WTC11 (cell line): ENCODE measurements at regions not wholly inside any gene's neighbourhood (a gene's known extent, or its start where the extent isn't known, plus 50 kb on each side); places are given as distances from the start of the nearest gene placed in this dataset.

Source experiments
- ATAC-seq: fragments of 200-7000 bp; cut with Tn5 transposase; 2 replicates; pipeline ENCODE4 v1.10.0; 2021; ENCODE audit warnings: mild to moderate bottlenecking, moderate library complexity
- CTCF ChIA-PET: fragments of 300-600 bp; sonication (Branson Sonifier 250); formaldehyde crosslinking; loops from one replicate; lab custom pipeline; 2021; ENCODE audit warnings: antibody characterized with exemption; lab: Charles Lee
- POLR2A ChIA-PET: fragments of 350-600 bp; sonication (Branson Sonifier 250); formaldehyde crosslinking; loops from one replicate; lab custom pipeline; 2021; ENCODE audit warnings: antibody characterized with exemption; lab: Charles Lee
- DNase-seq: peaks from one replicate; pipeline ENCODE4 v3.0.0; 2021; ENCODE audit warnings: low spot score
- H3K27ac Mint-ChIP-seq: 2 replicates; pipeline ENCODE4 v1.8.0; 2021; ENCODE audit warnings: mixed read lengths
- H3K27me3 Mint-ChIP-seq: 2 replicates; pipeline ENCODE4 v1.8.0; 2021; ENCODE audit warnings: low read depth, mild to moderate bottlenecking, moderate library complexity, mixed read lengths
- H3K36me3 Mint-ChIP-seq: 2 replicates; pipeline ENCODE4 v1.8.0; 2021; ENCODE audit warnings: mixed read lengths
- H3K4me1 Mint-ChIP-seq: 2 replicates; pipeline ENCODE4 v1.8.0; 2022; ENCODE audit warnings: mixed read lengths
- H3K4me3 Mint-ChIP-seq: 2 replicates; pipeline ENCODE4 v1.8.0; 2021; ENCODE audit warnings: mild to moderate bottlenecking, moderate library complexity, mixed read lengths
- H3K9me3 Mint-ChIP-seq: 2 replicates; pipeline ENCODE4 v1.8.0; 2021; ENCODE audit warnings: mixed read lengths
- CBFB ChIP-seq: sonication (generic); formaldehyde crosslinking; IDR thresholded peaks from 2 replicates; pipeline ENCODE4 v1.8.1; 2022; ENCODE audit warnings: mild to moderate bottlenecking, low read depth, missing genetic modification reagents
- CREB1 ChIP-seq: sonication (generic); formaldehyde crosslinking; IDR thresholded peaks from 2 replicates; pipeline ENCODE4 v1.8.0; 2023; ENCODE audit warnings: mild to moderate bottlenecking, missing genetic modification reagents
- ESRRA ChIP-seq: sonication (generic); formaldehyde crosslinking; IDR thresholded peaks from 2 replicates; pipeline ENCODE4 v1.8.1; 2022; ENCODE audit warnings: mild to moderate bottlenecking, missing genetic modification reagents, borderline replicate concordance
- NFATC4 ChIP-seq: fragments of 250-450 bp; sonication (Bioruptor Pico); IDR thresholded peaks from 2 replicates; pipeline ENCODE4 v1.9.0; 2021; ENCODE audit warnings: mild to moderate bottlenecking
- NR1H2 ChIP-seq: sonication (generic); formaldehyde crosslinking; IDR thresholded peaks from 2 replicates; pipeline ENCODE4 v1.9.0; 2021; ENCODE audit warnings: mild to moderate bottlenecking, moderate library complexity, missing genetic modification reagents
- NR2C2 ChIP-seq: sonication (generic); formaldehyde crosslinking; IDR thresholded peaks from 2 replicates; pipeline ENCODE4 v1.8.0; 2022; ENCODE audit warnings: mild to moderate bottlenecking, missing genetic modification reagents
- OVOL2 ChIP-seq: fragments of 250-450 bp; sonication (Bioruptor Pico); IDR thresholded peaks from 2 replicates; pipeline ENCODE4 v1.9.0; 2021; ENCODE audit warnings: mild to moderate bottlenecking, borderline replicate concordance
- SMAD3 ChIP-seq: sonication (generic); formaldehyde crosslinking; IDR thresholded peaks from 2 replicates; pipeline ENCODE4 v1.8.0; 2022; ENCODE audit warnings: missing genetic modification reagents, mild to moderate bottlenecking, borderline replicate concordance
- SOX15 ChIP-seq: fragments of 250-450 bp; sonication (Bioruptor Pico); IDR thresholded peaks from 2 replicates; pipeline ENCODE4 v1.9.0; 2021; ENCODE audit warnings: mild to moderate bottlenecking
- TP53 ChIP-seq: sonication (generic); formaldehyde crosslinking; IDR thresholded peaks from 2 replicates; pipeline ENCODE4 v1.8.1; 2023; ENCODE audit warnings: mild to moderate bottlenecking, missing genetic modification reagents
- ZBTB21 ChIP-seq: sonication (generic); formaldehyde crosslinking; IDR thresholded peaks from 2 replicates; pipeline ENCODE4 v1.8.1; 2023; ENCODE audit warnings: mild to moderate bottlenecking, missing genetic modification reagents, borderline replicate concordance
- ZNF317 ChIP-seq: sonication (generic); formaldehyde crosslinking; IDR thresholded peaks from 2 replicates; pipeline ENCODE4 v1.8.1; 2023; ENCODE audit warnings: low read depth, mild to moderate bottlenecking, moderate library complexity, missing genetic modification reagents, borderline replicate concordance
- ZNF416 ChIP-seq: fragments of 250-450 bp; sonication (Bioruptor Pico); IDR thresholded peaks from 2 replicates; pipeline ENCODE4 v1.9.0; 2021; ENCODE audit warnings: mild to moderate bottlenecking, inconsistent platforms
- ZNF423 ChIP-seq: fragments of 250-450 bp; sonication (Bioruptor Pico); IDR thresholded peaks from 2 replicates; pipeline ENCODE4 v2.1.2; 2022; ENCODE audit warnings: mild to moderate bottlenecking, moderate library complexity
- TF ChIP-seq, protein P1 (sequence below): sonication (generic); formaldehyde crosslinking; IDR thresholded peaks from 2 replicates; pipeline ENCODE4 v1.8.1; 2022; ENCODE audit warnings: missing genetic modification reagents, borderline replicate concordance
- TF ChIP-seq, protein P2 (sequence below): sonication (generic); formaldehyde crosslinking; IDR thresholded peaks from 2 replicates; pipeline ENCODE4 v1.8.1; 2023; ENCODE audit warnings: mild to moderate bottlenecking, missing genetic modification reagents
- TF ChIP-seq, protein P3 (sequence below): sonication (generic); formaldehyde crosslinking; IDR thresholded peaks from 2 replicates; pipeline ENCODE4 v1.8.0; 2023; ENCODE audit warnings: missing genetic modification reagents
- TF ChIP-seq, protein P4 (sequence below): fragments of 250-450 bp; sonication (Bioruptor Pico); IDR thresholded peaks from 2 replicates; pipeline ENCODE4 v1.9.0; 2021; ENCODE audit warnings: mild to moderate bottlenecking
- TF ChIP-seq, protein P5 (sequence below): fragments of 250-450 bp; sonication (Bioruptor Pico); IDR thresholded peaks from 2 replicates; pipeline ENCODE4 v1.9.0; 2021; ENCODE audit warnings: moderate library complexity, mild to moderate bottlenecking, inconsistent platforms, borderline replicate concordance
- TF ChIP-seq, protein P6 (sequence below): fragments of 250-450 bp; sonication (Bioruptor Pico); IDR thresholded peaks from 2 replicates; pipeline ENCODE4 v1.8.0; 2021; ENCODE audit warnings: mild to moderate bottlenecking
- TF ChIP-seq, protein P7 (sequence below): sonication (generic); formaldehyde crosslinking; IDR thresholded peaks from 2 replicates; pipeline ENCODE4 v1.8.1; 2023; ENCODE audit warnings: mild to moderate bottlenecking, missing genetic modification reagents, moderate library complexity
- TF ChIP-seq, protein P8 (sequence below): sonication (generic); formaldehyde crosslinking; IDR thresholded peaks from 2 replicates; pipeline ENCODE4 v1.8.1; 2023; ENCODE audit warnings: mild to moderate bottlenecking, missing genetic modification reagents, moderate library complexity

DNA sequence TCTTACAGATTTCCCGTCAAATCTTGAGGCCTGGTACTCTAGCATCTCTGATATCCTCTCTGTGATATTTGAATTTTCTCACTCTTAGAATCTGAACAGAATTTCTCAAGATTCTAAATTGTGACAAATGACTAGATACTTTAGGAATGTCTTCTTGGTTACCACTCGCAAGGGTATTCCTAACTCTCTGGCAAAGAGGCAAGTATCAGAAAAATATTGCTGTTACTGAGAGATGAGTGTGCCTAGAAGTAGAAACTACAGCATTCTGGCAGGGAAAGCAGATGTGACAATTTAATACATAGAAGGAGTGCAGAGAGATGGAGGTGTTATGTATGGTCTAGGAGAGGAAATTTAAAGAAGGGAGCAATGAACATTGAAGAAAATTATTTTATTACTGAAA is 467.8 kb downstream of the LRIG3 start:
- DNase-seq (no peak), ATAC-seq (no peak)
- Mint-ChIP-seq H3K4me1 (peaks cover 24% of the 10 kb centered on the region), H3K9me3 (no peaks in the 10 kb centered on the region), H3K27ac (no peak overlapping the region), H3K36me3 (no peaks in the 10 kb centered on the region), H3K27me3 (no peaks in the 10 kb centered on the region), H3K4me3 (no peak overlapping the region)
- no peak for TF ChIP-seq ZNF317 (CRISPR knock-in tag)
- TF ChIP-seq, protein P1, sequence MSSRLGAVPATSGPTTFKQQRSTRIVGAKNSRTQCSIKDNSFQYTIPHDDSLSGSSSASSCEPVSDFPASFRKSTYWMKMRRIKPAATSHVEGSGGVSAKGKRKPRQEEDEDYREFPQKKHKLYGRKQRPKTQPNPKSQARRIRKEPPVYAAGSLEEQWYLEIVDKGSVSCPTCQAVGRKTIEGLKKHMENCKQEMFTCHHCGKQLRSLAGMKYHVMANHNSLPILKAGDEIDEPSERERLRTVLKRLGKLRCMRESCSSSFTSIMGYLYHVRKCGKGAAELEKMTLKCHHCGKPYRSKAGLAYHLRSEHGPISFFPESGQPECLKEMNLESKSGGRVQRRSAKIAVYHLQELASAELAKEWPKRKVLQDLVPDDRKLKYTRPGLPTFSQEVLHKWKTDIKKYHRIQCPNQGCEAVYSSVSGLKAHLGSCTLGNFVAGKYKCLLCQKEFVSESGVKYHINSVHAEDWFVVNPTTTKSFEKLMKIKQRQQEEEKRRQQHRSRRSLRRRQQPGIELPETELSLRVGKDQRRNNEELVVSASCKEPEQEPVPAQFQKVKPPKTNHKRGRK (CRISPR knock-in tag): no peak
- TF ChIP-seq CREB1: no peak
- TF ChIP-seq ZNF423 (CRISPR knock-in tag): no peak
- TF ChIP-seq ZBTB21: no peak
- TF ChIP-seq NFATC4 (CRISPR knock-in tag): no peak
- TF ChIP-seq, protein P2, sequence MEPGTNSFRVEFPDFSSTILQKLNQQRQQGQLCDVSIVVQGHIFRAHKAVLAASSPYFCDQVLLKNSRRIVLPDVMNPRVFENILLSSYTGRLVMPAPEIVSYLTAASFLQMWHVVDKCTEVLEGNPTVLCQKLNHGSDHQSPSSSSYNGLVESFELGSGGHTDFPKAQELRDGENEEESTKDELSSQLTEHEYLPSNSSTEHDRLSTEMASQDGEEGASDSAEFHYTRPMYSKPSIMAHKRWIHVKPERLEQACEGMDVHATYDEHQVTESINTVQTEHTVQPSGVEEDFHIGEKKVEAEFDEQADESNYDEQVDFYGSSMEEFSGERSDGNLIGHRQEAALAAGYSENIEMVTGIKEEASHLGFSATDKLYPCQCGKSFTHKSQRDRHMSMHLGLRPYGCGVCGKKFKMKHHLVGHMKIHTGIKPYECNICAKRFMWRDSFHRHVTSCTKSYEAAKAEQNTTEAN (CRISPR knock-in tag): no peak
- TF ChIP-seq, protein P3, sequence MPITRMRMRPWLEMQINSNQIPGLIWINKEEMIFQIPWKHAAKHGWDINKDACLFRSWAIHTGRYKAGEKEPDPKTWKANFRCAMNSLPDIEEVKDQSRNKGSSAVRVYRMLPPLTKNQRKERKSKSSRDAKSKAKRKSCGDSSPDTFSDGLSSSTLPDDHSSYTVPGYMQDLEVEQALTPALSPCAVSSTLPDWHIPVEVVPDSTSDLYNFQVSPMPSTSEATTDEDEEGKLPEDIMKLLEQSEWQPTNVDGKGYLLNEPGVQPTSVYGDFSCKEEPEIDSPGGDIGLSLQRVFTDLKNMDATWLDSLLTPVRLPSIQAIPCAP: no peak
- TF ChIP-seq ESRRA (CRISPR knock-in tag): no peak
- no peak for TF ChIP-seq TP53
- TF ChIP-seq, protein P4, sequence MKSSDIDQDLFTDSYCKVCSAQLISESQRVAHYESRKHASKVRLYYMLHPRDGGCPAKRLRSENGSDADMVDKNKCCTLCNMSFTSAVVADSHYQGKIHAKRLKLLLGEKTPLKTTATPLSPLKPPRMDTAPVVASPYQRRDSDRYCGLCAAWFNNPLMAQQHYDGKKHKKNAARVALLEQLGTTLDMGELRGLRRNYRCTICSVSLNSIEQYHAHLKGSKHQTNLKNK (CRISPR knock-in tag): no peak
- TF ChIP-seq, protein P5, sequence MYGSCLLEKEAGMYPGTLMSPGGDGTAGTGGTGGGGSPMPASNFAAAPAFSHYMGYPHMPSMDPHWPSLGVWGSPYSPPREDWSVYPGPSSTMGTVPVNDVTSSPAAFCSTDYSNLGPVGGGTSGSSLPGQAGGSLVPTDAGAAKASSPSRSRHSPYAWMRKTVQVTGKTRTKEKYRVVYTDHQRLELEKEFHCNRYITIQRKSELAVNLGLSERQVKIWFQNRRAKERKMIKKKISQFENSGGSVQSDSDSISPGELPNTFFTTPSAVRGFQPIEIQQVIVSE: no peak
- ChIA-PET CTCF (no interaction called here), POLR2A (no interaction called here)

DNA sequence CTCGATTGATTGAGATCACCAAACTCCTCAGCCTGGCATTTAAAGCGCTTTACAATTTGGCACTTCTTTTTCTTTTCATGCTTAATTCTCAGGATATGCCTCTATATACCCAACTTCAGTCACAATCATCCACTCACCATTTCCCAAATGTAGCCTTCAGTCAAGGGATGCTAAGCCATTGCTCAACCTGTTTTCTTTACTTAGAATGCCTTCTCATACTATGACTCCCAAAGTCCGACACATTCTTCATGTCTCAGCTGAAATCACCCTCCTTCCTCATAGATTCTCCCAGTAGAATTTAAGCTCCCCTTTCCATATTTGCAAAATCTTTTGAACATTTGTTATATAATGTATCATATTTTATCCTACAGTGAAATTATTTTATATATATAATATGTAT is 467.0 kb downstream of the LRIG3 start:
- no peak for DNase-seq
- no peak for TF ChIP-seq SOX15 (CRISPR knock-in tag)
- no peak for TF ChIP-seq SMAD3
- TF ChIP-seq, protein P2 (CRISPR knock-in tag): no peak
- no peak for TF ChIP-seq ZNF416 (CRISPR knock-in tag)
- TF ChIP-seq, protein P3: no peak
- TF ChIP-seq, protein P6, sequence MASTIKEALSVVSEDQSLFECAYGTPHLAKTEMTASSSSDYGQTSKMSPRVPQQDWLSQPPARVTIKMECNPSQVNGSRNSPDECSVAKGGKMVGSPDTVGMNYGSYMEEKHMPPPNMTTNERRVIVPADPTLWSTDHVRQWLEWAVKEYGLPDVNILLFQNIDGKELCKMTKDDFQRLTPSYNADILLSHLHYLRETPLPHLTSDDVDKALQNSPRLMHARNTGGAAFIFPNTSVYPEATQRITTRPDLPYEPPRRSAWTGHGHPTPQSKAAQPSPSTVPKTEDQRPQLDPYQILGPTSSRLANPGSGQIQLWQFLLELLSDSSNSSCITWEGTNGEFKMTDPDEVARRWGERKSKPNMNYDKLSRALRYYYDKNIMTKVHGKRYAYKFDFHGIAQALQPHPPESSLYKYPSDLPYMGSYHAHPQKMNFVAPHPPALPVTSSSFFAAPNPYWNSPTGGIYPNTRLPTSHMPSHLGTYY: no peak
- TF ChIP-seq CBFB: no peak
- TF ChIP-seq ZBTB21: no peak
- TF ChIP-seq, protein P7, sequence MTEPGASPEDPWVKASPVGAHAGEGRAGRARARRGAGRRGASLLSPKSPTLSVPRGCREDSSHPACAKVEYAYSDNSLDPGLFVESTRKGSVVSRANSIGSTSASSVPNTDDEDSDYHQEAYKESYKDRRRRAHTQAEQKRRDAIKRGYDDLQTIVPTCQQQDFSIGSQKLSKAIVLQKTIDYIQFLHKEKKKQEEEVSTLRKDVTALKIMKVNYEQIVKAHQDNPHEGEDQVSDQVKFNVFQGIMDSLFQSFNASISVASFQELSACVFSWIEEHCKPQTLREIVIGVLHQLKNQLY (CRISPR knock-in tag): no peak
- no peak for TF ChIP-seq NR1H2
- TF ChIP-seq, protein P8, sequence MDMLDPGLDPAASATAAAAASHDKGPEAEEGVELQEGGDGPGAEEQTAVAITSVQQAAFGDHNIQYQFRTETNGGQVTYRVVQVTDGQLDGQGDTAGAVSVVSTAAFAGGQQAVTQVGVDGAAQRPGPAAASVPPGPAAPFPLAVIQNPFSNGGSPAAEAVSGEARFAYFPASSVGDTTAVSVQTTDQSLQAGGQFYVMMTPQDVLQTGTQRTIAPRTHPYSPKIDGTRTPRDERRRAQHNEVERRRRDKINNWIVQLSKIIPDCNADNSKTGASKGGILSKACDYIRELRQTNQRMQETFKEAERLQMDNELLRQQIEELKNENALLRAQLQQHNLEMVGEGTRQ (CRISPR knock-in tag): no peak
- TF ChIP-seq OVOL2 (CRISPR knock-in tag): no peak
- TF ChIP-seq NR2C2: no peak
- H3K36me3 Mint-ChIP-seq: no peaks in the 10 kb centered on the region
- no peak overlapping the region for H3K27ac Mint-ChIP-seq
- H3K4me1 Mint-ChIP-seq: peaks cover 24% of the 10 kb centered on the region
- ATAC-seq: no peak
- no peak overlapping the region for H3K4me3 Mint-ChIP-seq
- CTCF ChIA-PET: no interaction called here
- POLR2A ChIA-PET: no interaction called here
- H3K27me3 Mint-ChIP-seq: no peaks in the 10 kb centered on the region
- H3K9me3 Mint-ChIP-seq: no peaks in the 10 kb centered on the region
